Epithelial cell of proximal tubule (primary cell): ENCODE measurements at regions not wholly inside any gene's neighbourhood (a gene's known extent, or its start where the extent isn't known, plus 50 kb on each side); places are given as distances from the start of the nearest gene placed in this dataset.

Experiments used
- DNase-seq: peaks from one replicate; pipeline ENCODE4 v3.0.0-alpha.2; 2011; ENCODE audit warnings: low read depth
- H3K4me3 ChIP-seq: 2 replicates; pipeline ENCODE4 v1.5.1; 2011; ENCODE audit warnings: low read depth, mild to moderate bottlenecking, low read length
- CTCF ChIP-seq: conservative IDR thresholded peaks from 2 replicates; pipeline ENCODE4 v1.5.1; 2012; ENCODE audit warnings: low read depth, mild to moderate bottlenecking, low read length

- no peak for DNase-seq
- no peak overlapping the region for H3K4me3 ChIP-seq
- TF ChIP-seq CTCF, result no peak
Observed at GRCh38 chr6:15763364-15763763, 100.5 kb upstream of the DTNBP1 start.

- no peak overlapping the region for H3K4me3 ChIP-seq
- DNase-seq, result no peak
Observed at GRCh38 chr6:15761045-15761502, 98.2 kb upstream of the DTNBP1 start.

DNA sequence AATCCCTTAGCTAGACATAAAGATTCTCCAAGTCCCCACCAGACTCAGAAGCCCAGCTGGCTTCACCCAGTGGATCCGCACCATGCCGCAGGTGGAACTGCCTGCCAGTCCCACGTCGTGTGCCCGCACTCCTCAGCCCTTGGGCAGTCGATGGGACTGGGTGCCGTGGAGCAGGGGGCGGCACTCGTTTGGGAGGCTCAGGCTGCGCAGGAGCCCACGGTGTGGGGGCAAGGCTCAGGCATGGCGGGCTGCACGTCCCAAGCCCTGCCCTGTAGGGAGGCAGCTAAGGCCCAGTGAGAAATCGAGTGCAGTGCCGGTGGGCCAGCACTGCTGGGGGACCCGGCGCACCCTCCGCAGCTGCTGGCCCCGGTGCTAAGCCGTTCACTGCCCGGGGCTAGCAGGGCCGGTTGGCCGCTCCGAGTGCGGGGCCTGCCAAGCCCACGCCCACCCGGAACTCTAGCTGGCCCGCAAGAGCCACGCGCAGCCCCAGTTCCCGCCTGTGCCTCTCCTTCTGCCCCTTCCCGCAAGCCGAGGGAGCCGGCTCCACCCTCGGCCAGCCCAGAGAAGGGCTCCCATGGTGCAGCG lies 95.9 kb upstream of the DTNBP1 start:
- no peak for DNase-seq
- no peak overlapping the region for H3K4me3 ChIP-seq
- TF ChIP-seq CTCF, result no peak

More at GRCh38 chr6:15761045-15761502, 98.2 kb upstream of the DTNBP1 start:
- no peak for TF ChIP-seq CTCF

GRCh38 chr6:15755526-15755925 lies 92.7 kb upstream of the DTNBP1 start:
- H3K4me3 ChIP-seq, result no peak overlapping the region
- TF ChIP-seq CTCF, result peak; percentile 36
- DNase-seq, result peak; percentile 66

GRCh38 chr6:15754706-15755079 lies 91.9 kb upstream of the DTNBP1 start:
- no peak for TF ChIP-seq CTCF
- no peak overlapping the region for H3K4me3 ChIP-seq
- DNase-seq, result no peak

DNA sequence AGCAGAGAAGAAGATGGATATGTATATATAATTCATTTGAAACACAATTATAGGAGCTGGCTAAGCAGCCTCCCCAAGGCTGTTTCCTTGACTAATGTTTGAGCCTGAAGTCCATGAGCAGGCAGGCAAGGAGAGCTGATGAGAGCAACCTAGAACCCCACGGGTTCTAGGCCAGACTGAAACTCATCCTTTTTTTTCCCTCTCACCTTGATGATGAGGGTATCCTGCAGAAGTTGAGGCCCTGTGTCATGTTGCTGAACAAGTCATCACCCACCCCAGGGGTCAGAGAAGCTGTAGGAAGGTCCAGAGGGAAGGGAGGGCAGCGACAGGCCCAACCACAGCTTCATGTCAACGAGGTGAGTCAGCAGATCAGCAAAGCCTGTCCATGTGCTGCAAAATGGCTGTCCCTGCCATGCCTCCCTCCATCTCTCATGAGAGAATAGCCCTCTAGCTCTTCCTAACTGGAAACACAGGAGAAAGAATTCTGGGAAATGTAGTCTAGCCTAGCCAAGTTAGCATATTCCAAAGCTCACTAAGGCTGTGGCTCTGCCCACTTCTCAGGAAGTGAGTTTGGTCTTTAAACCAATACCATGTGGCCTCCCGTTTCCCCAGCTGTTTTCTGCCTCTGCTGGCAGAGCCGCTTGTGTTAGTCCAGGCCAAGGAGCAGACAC lies 91.3 kb upstream of the DTNBP1 start:
- no peak for TF ChIP-seq CTCF
- H3K4me3 ChIP-seq, result no peak overlapping the region
- DNase-seq, result no peak

DNA sequence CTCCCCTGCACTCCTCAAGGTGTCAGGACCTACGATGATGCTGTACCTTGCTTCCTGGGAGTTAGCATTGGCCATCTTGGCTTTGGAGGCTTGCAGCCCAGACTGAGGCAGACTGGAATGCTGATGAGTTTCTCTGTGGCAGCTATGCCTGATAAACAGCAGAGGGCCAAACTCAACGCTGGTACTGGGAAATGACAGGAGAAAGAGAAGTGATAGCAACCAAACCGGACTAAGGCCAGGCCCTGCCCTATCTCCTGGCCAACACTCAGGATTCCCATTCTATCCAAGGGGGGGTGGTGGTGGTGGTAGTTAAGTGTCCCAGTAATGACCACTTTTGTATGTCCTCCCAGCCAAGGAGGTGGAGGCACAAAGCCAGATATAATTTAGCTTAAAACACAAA lies 90.0 kb upstream of the DTNBP1 start:
- TF ChIP-seq CTCF, result peak; percentile 32
- no peak for DNase-seq
- H3K4me3 ChIP-seq, result no peak overlapping the region
